ENCODE measurements at regions not wholly inside any gene's neighbourhood (a gene's known extent, or its start where the extent isn't known, plus 50 kb on each side); places are given as distances from the start of the nearest gene placed in this dataset.

- TF ChIP-seq ZBED4 (CRISPR knock-in tag; IDR thresholded peaks at IDR 0.05; ENCODE audit: borderline replicate concordance) = peak; percentile 75; the same call in 1 of the 2 replicates
- TF ChIP-seq TFDP2 (CRISPR knock-in tag; IDR thresholded peaks at IDR 0.05) = peak; percentile 62; the same call in 1 of the 2 replicates
- no peak for TF ChIP-seq SOX13 (IDR thresholded peaks at IDR 0.05)
- TF ChIP-seq SOX13 (CRISPR knock-in tag; conservative IDR thresholded peaks at IDR 0.05 in 1 of 2, IDR thresholded peaks at IDR 0.05 in 1 of 2) = peak in 1 of 2 experiments; percentile 72; a peak in 2 of 4 replicates
- TF ChIP-seq HMG20A (CRISPR knock-in tag; IDR thresholded peaks at IDR 0.05; ENCODE audit: borderline replicate concordance) = peak; percentile 44; the same call in 1 of the 2 replicates
- peak; percentile 96; the same call in 1 of the 2 replicates for TF ChIP-seq ZNF556 (CRISPR knock-in tag; IDR thresholded peaks at IDR 0.05; ENCODE audit: borderline replicate concordance)
- TF ChIP-seq ZFY (CRISPR knock-in tag; IDR thresholded peaks at IDR 0.05) = peak; percentile 71
- peak; percentile 85; the same call in 1 of the 2 replicates for TF ChIP-seq ZNF274 (CRISPR knock-in tag; IDR thresholded peaks at IDR 0.05)
- TF ChIP-seq HOXA3 (CRISPR knock-in tag; IDR thresholded peaks at IDR 0.05) = peak; percentile 82
- TF ChIP-seq ZBTB37 (CRISPR knock-in tag; IDR thresholded peaks at IDR 0.05) = no peak
- peak; percentile 78; the same call in 1 of the 2 replicates for TF ChIP-seq MTA1 (CRISPR knock-in tag; IDR thresholded peaks at IDR 0.05; ENCODE audit: borderline replicate concordance)
- TF ChIP-seq MXD1 (CRISPR knock-in tag; IDR thresholded peaks at IDR 0.05) = peak; percentile 62; the same call in 1 of the 2 replicates
- peak; percentile 81; the same call in 1 of the 2 replicates for TF ChIP-seq ZNF546 (CRISPR knock-in tag; conservative IDR thresholded peaks at IDR 0.05)
- TF ChIP-seq FOXP1 (IDR thresholded peaks at IDR 0.05) = no peak
- TF ChIP-seq FOXP1 (CRISPR knock-in tag; IDR thresholded peaks at IDR 0.05) = no peak
- peak; percentile 91; the same call in 1 of the 2 replicates for TF ChIP-seq ZFP91 (CRISPR knock-in tag; IDR thresholded peaks at IDR 0.05; ENCODE audit: borderline replicate concordance)
- no peak; the same call in 1 of the 2 replicates for TF ChIP-seq ZSCAN21 (CRISPR knock-in tag; IDR thresholded peaks at IDR 0.05; ENCODE audit: borderline replicate concordance)
- TF ChIP-seq NFKB2 (CRISPR knock-in tag; IDR thresholded peaks at IDR 0.05; ENCODE audit: borderline replicate concordance) = peak; percentile 91
- peak; percentile 69; the same call in 1 of the 2 replicates for TF ChIP-seq SMAD1 (CRISPR knock-in tag; IDR thresholded peaks at IDR 0.05; ENCODE audit: borderline replicate concordance, low read depth)
- TF ChIP-seq ZC3H4 (CRISPR knock-in tag; IDR thresholded peaks at IDR 0.05; ENCODE audit: borderline replicate concordance) = no peak
Observed at GRCh38 chr11:15650105-15650938, 535.6 kb downstream of the INSC start (continued).
